ENCODE measurements at regions not wholly inside any gene's neighbourhood (a gene's known extent, or its start where the extent isn't known, plus 50 kb on each side); places are given as distances from the start of the nearest gene placed in this dataset.

DNA sequence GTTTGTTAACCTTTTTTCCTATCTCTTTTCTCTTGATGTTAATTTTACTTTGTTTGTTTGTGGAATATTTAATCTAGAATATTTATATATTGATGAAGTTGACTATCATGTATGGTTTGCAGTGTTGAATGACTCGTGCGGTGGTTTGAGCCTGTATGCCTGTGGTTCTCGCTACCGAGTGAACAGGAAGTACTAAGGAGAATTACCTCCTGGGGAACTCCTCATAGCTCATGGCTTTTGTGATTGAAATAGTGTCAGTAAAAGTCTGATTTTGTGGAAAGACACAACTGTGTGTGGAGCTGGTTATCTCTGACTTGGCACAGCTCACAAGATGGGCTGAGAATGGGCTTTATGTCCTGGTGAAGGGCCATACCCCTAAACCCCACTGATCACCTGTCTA lies 498.6 kb downstream of the GLRX3 start:
- no peak for DNase-seq (ENCODE audit: low read depth)
- no peak for FAIRE-seq
- Histone ChIP-seq H3K27me3 (ENCODE audit: control insufficient read depth, insufficient read depth, low read length) (no peaks in the 10 kb centered on the region), H3K36me3 (ENCODE audit: control insufficient read depth, insufficient read depth, low read length) (no peaks in the 10 kb centered on the region), H3K4me3 (ENCODE audit: low read depth, low read length) (no peak overlapping the region)
- TF ChIP-seq, protein P1, sequence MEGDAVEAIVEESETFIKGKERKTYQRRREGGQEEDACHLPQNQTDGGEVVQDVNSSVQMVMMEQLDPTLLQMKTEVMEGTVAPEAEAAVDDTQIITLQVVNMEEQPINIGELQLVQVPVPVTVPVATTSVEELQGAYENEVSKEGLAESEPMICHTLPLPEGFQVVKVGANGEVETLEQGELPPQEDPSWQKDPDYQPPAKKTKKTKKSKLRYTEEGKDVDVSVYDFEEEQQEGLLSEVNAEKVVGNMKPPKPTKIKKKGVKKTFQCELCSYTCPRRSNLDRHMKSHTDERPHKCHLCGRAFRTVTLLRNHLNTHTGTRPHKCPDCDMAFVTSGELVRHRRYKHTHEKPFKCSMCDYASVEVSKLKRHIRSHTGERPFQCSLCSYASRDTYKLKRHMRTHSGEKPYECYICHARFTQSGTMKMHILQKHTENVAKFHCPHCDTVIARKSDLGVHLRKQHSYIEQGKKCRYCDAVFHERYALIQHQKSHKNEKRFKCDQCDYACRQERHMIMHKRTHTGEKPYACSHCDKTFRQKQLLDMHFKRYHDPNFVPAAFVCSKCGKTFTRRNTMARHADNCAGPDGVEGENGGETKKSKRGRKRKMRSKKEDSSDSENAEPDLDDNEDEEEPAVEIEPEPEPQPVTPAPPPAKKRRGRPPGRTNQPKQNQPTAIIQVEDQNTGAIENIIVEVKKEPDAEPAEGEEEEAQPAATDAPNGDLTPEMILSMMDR (IDR thresholded peaks at IDR 0.05; ENCODE audit: insufficient read depth, low read length, severe bottlenecking) = no peak

DNA sequence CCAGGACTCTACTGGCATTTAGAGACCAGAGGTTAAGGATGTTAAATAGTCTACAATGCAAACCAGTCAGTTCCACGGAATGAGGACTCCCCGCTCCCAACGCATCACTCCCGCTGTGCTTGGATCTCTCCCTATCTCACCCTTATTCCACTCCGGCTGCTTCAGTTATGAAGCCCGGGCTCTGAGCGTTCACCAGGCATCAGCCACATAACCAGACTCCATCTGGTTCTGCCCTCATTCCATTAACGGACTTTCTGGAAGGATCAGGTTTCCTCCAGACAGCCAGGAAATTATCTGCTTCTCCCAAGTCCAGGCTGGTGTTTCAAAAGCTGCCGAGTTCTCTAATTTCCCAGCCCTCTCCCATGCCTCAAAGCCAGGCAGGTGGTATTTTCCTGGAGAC lies 499.3 kb downstream of the GLRX3 start:
- H3K27me3 ChIP-seq (ENCODE audit: control insufficient read depth, insufficient read depth, low read length) = no peaks in the 10 kb centered on the region
- no peak for FAIRE-seq
- no peak for DNase-seq (ENCODE audit: low read depth)
- no peak overlapping the region for H3K4me3 ChIP-seq (ENCODE audit: low read depth, low read length)
- no peaks in the 10 kb centered on the region for H3K36me3 ChIP-seq (ENCODE audit: control insufficient read depth, insufficient read depth, low read length)
- TF ChIP-seq, protein P1 (IDR thresholded peaks at IDR 0.05; ENCODE audit: insufficient read depth, low read length, severe bottlenecking) = no peak

DNA sequence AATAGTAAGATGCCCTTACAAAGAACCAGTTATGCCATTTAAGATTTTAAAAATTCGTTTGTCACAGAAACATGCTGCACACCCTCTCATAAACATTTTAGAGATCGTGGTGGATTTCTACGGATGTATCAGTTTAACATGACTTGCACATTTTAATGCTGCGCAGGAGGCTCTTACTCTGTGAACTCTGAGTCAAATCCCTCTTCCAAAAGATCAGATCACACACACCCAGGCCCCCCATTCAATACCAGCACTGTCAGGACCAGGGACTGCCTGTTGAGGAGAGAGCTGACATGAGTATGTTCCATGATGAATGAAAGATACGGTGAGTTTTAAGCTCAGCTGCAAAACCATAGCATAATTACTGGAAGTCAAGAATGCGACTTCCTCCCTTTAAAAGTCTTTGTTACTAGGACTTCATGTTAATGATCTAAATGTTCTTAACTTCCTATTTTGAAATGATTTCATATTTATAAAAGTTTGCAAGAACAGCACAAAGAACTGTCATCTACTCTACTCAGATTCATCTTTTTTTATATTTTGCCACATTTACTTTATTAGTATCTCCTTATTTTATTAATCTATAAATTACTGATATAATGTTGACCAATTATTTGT lies 500.2 kb downstream of the GLRX3 start:
- Histone ChIP-seq H3K36me3 (ENCODE audit: control insufficient read depth, insufficient read depth, low read length) (no peaks in the 10 kb centered on the region), H3K4me3 (ENCODE audit: low read depth, low read length) (no peak overlapping the region), H3K27me3 (ENCODE audit: control insufficient read depth, insufficient read depth, low read length) (no peaks in the 10 kb centered on the region)
- DNase-seq (ENCODE audit: low read depth) (no peak), FAIRE-seq (no peak)
- TF ChIP-seq, protein P1 (IDR thresholded peaks at IDR 0.05; ENCODE audit: insufficient read depth, low read length, severe bottlenecking) = no peak

DNA sequence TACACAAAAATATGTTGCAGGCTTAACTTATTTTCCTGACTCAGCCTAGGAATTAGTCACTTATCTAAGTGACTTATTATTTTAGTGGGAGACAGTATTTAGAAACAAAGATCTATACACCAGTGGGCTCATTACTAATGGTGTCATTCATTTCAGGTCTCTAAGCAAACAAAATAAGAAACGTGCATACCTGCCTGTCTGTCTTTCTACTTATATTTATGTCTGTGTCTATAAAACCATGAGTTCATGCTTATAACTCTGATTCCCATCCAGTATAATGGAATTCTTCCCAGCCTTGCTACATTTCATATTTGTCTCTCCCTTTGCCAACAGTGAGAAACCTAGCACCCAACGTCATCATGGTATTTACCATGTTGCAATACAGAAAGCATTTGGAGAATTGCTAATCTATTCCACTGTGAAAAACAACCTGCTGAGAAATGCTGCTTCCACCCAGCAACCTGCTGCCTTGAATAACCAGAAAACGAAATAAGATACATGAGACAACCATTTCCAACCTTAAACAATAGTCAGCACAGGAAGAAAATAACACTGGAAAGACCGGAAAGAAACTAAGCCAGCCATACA lies 501.0 kb downstream of the GLRX3 start:
- no peak overlapping the region for H3K4me3 ChIP-seq (ENCODE audit: low read depth, low read length)
- DNase-seq (ENCODE audit: low read depth) (no peak), FAIRE-seq (no peak)
- no peaks in the 10 kb centered on the region for H3K36me3 ChIP-seq (ENCODE audit: control insufficient read depth, insufficient read depth, low read length)
- TF ChIP-seq, protein P1 (IDR thresholded peaks at IDR 0.05; ENCODE audit: insufficient read depth, low read length, severe bottlenecking) = no peak
- no peaks in the 10 kb centered on the region for H3K27me3 ChIP-seq (ENCODE audit: control insufficient read depth, insufficient read depth, low read length)

DNA sequence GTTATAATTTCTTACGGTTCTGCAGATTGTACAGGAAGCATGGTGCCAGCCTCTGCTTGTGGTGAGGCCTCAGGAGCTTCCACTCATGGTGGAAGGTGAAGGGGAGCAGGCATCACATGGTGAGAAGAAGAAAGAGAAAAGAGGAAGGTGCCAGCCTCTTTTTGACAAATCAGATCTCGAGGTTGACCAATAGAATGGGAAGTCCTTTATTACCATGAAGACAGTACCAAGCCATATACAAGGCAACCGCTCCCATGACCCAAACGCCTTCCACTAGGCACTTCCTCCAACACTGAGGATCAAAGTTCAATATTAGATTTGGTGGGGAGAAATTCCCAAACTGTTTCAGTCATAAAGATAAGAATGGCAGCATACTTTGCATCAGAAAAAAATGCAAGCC lies 502.8 kb downstream of the GLRX3 start:
- H3K4me3 ChIP-seq (ENCODE audit: low read depth, low read length) = no peak overlapping the region
- H3K36me3 ChIP-seq (ENCODE audit: control insufficient read depth, insufficient read depth, low read length) = no peaks in the 10 kb centered on the region
- DNase-seq (ENCODE audit: low read depth) (no peak), FAIRE-seq (no peak)
- no peaks in the 10 kb centered on the region for H3K27me3 ChIP-seq (ENCODE audit: control insufficient read depth, insufficient read depth, low read length)
- TF ChIP-seq, protein P1 (IDR thresholded peaks at IDR 0.05; ENCODE audit: insufficient read depth, low read length, severe bottlenecking) = no peak

DNA sequence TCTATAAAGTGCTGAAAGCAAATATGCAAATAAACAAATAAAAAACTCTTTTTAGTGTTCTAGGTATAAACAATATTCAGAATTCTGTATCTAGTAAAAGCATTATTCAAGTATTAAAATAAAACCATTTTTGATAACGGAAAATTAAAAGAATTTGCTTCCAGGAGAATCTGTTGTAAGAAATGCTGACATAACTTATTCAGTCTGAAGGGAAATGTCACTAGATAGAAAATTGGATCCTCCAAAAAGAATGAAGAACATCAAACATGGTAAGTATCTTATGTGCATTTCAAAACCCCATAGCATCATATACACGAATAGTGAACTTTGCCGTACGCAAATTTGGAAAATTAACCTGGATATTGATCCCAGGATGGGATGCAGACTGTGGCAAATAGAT lies 506.7 kb downstream of the GLRX3 start:
- Histone ChIP-seq H3K27me3 (ENCODE audit: control insufficient read depth, insufficient read depth, low read length) (no peaks in the 10 kb centered on the region), H3K36me3 (ENCODE audit: control insufficient read depth, insufficient read depth, low read length) (no peaks in the 10 kb centered on the region), H3K4me3 (ENCODE audit: low read depth, low read length) (no peak overlapping the region)
- no peak for DNase-seq (ENCODE audit: low read depth)
- TF ChIP-seq, protein P1 (IDR thresholded peaks at IDR 0.05; ENCODE audit: insufficient read depth, low read length, severe bottlenecking) = no peak
- no peak for FAIRE-seq

Data from bronchial epithelial cell (primary cell).